ENCODE measurements at regions not wholly inside any gene's neighbourhood (a gene's known extent, or its start where the extent isn't known, plus 50 kb on each side); places are given as distances from the start of the nearest gene placed in this dataset.

DNA sequence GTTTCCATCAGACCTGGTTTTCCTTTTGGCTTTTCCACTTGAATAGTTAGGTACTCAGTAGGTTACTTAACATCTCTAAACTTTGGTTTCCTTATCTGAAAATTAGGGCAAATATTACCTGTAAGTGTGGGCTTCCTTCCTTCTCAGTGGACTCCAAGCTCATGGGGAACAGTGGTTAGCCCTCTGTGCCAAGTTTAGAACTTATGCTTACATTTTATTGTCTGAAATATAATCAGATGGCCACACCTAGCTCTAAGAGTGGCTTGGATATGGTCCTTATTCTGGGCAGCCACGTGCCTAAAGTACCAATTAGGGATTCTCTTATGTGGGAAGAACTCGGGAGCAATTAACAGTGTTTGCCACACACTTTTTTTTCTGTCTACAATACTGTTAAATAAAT, 133.9 kb downstream of the UCHL1 start:
- no peak for ATAC-seq

- no peak for ATAC-seq
Measured at GRCh38 chr4:41391271-41391670, 134.5 kb downstream of the UCHL1 start.

- ATAC-seq, result no peak
Measured at GRCh38 chr4:41394481-41394894, 137.8 kb downstream of the UCHL1 start.

DNA sequence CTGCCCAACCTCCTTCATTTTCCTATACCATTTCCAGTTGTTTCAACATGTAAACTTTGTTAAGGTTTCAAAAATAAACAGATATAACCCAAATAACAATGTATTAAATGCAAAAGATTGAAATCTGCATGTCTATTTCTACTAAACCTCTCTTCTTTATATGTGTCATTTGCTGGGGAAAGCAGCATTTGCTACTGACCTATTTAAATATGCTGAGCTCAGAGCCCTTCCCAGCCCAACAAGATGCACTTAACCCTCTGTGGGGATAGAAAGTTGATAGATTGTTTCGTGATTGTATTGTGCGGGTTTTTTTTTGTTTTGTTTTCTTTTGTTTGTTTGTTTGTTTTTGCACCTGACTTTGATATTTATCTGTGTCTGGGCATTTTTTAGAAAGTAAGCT, 139.5 kb downstream of the UCHL1 start:
- no peak for ATAC-seq

DNA sequence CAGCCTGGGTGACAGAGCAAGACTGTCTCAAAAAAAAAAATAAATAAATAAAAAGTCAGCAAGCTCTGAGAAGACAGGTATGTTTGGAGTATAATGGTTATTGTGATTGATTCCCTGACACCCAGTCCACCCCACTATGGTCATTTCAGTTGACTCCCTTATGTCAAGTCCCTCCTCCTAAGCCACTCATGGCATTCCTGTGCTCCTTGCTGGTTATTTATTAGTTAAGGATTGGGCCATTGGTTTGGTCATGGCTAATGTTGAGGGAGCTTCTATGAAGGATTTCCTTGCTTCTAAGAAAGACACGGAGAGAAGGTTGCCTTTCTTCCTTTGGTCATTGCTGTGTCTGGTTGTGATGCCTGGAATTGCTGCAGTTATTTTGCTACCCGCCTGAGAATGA, 140.1 kb downstream of the UCHL1 start:
- no peak for ATAC-seq

GRCh38 chr4:41399231-41399630, 138.7 kb upstream of the LIMCH1 start:
- ATAC-seq, result no peak

DNA sequence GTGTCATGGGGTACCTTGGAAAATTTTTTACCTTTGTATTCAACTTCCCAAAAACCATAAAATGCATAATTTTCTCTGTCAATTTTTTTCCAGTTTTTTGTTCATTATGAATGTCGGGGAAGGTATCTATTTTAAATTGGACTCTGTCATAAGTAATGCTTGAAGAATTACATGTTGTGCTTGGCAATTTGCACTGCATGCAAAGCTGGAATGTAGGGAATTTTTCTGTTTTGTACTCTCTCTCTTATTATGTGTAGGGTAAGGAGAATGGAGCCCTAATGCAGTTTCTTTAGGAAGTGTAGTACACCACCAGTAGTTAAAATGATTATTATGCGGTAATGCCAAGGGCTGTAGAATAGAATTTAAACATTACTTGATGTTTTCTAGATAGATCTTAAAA, 137.7 kb upstream of the LIMCH1 start:
- no peak for ATAC-seq

DNA sequence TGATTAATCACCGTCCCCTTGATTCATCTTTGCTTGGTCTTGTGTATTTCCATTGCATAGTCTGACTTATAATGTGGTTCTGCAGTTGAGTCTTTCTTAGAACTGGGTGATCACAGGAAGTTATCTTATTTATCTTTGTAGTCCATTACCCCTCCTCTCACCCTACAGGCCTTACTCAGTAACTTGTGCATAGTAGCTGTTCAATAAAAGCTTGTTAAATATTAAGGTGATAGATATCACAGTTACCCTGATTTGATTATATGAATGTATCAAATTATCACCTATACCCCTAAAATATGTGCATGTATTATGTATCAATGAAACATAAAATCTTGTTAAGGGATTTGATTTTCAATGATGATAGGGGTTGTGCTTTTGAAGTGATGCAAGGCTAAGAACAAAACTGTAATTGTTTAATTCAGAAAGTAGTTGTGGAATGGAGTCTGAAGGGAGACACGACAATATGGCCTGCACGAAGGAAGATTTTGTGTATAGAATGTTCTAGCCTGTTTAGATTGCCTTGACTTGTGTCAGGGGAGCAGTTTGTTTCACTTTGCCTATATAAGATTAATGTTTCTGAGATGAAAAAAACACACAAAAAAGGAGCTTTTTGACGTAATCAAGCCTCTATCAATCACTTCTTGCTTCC, 132.4 kb upstream of the LIMCH1 start:
- ATAC-seq, result no peak

GRCh38 chr4:41406113-41406516, 131.8 kb upstream of the LIMCH1 start:
- ATAC-seq, result no peak

GRCh38 chr4:41408150-41408549, 129.8 kb upstream of the LIMCH1 start:
- ATAC-seq, result no peak

DNA sequence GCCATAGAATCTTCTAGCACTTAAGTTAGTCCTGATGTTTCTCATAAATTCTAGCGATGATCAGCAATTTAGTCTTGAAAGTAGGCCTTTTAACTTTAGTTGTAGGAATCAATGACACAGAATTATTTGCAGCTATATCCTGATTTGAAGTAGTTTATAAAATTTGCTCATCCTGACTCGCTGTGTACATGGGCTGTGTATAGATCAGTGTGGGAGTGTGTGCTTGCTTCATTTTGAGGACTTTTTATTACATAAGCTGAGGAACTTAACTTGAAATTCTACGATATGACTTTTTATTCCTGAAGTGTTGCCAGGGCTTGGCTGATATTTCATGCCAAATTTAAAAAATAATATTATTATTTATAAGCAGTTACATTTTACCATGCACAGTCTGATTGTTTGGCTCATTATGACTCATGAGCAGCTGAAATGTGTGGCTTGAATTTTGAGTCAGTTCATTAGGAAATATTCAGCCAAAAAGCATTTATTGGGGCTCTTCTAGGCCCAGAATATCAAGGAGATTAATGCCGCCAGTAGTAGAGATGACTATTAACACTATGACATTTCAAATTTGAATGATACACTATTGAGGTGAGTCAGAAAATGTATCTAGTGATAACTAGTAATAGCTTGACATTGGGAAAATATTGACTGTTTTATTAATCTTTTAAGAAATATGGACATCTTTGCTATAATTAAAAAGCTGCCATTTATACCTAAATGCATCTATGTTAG, 128.9 kb upstream of the LIMCH1 start:
- ATAC-seq, result no peak

DNA sequence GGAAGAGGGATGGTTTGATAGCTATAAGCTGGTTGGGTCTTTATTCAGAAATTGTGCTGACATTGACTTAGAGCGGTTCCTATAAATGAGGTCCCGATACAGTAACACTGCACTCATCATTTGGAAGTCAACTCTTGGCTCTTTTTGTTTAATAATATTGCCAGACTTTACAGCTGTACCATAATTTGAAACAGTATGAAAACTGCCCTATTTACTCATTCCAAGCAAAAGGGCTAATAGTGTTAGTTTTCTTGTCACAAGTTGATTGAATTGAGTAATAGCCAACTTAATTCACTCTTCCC, 128.4 kb upstream of the LIMCH1 start:
- no peak for ATAC-seq

DNA sequence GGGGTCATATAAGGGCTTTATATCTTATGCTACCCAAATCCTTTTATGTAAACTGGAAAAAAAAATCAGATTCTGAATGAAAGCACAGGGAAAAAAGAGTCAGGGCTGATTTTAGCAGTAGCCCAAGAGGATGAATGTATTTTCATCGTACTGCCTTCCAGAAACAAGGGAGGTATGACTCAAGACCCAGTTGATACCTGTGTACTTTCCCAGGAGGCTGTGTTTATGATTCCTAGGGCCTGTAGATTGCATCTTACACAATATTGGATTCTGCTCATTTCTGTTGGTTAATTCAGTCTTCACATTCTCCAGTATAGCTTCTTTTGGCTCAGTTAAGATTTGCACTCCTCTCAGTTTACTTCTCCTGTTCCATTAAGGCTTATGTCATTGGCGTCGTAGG, 127.9 kb upstream of the LIMCH1 start:
- ATAC-seq, result no peak

DNA sequence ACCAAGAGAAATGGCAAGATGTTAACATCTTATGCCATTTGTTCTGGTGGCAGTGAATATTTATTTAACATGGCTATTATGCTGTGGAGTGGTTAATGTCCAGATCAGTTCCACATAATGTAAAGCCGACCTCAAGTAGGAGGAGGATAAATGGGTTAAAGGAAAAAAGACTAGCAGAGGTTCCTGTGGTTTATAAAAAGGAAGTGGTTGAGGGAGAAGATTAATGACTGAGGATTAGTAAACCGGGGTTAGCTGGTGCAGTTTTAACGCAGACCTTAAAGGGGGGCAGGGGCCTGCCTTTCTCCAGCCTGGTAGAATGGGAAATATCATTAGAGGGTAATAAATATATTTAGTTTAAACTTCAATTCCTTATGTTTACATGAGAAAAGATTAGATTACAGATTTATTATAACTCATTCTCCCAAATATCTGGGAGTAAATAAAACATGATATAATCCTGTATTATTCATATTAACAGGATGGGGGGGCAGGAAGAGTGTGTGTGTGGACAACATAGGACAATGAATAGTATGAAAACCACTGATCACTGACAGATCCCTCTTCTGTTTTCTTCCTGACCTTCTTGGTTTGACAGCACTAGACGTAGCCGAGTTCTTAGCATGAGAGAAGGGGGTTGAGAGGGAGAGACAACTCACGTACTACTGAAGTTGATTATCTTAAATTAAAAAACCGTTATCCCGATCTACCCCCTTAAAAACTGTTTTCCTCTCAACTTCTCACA, 124.1 kb upstream of the LIMCH1 start:
- ATAC-seq, result no peak

- no peak for ATAC-seq
Measured at GRCh38 chr4:41414412-41414779, 123.6 kb upstream of the LIMCH1 start.

- no peak for ATAC-seq
Measured at GRCh38 chr4:41418444-41418843, 119.5 kb upstream of the LIMCH1 start.

DNA sequence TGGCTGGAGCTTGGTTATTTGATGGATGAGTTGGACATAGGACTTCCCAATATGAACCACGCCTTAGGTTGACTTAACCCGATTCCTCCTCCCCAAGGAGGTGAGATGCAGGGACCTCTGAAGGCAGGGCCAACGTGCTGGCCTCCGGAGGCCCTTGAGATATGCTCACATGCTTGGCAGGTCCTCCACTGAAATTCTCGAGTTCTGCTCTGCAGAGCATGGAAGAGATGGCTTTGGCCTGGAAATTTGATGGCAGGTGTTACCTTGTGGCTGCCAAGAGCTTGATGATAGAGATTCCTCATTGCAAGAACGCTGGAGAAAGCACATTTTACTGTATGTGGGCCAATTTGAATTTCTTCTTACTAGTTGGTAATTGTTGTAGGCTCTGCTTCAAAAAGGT, 117.4 kb upstream of the LIMCH1 start:
- ATAC-seq, result no peak

- ATAC-seq, result no peak
Measured at GRCh38 chr4:41423117-41423516, 114.8 kb upstream of the LIMCH1 start.

- no peak for ATAC-seq
Measured at GRCh38 chr4:41424522-41424921, 113.4 kb upstream of the LIMCH1 start.

GRCh38 chr4:41425650-41426049, 112.3 kb upstream of the LIMCH1 start:
- ATAC-seq, result no peak

GRCh38 chr4:41426539-41426938, 111.4 kb upstream of the LIMCH1 start:
- ATAC-seq, result no peak

GRCh38 chr4:41427306-41427882, 110.6 kb upstream of the LIMCH1 start:
- no peak for ATAC-seq

DNA sequence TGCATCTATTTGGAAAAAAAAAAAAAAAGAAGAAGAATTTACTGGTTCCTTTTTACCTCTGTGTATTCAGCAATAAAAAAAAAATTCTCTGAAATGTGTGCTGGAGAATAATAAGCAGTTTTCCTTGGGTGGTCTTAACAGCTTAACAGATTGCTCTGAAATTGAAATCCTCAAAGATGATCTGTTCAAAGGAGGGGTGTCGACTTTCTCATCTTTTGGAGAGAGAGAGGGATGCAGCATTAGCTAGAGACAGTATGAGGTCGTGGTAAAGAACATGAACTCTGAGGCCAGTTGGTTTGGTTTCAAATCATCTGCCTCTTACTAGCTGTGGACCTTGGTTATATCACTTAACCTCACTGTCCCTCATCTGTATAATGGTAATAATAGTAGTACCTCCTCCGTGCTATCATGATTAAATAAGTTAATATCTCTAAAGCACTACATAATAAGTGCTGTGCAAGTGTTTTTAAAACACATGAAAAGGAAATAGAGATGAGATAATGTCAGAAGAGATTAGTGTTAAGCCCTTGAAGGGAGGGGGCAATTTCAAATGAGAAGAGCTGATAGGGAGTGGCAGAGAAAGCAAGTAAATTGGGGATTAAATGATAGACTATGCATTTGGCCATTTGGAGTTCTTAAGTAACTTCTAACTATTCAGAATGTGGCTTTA, 109.9 kb upstream of the LIMCH1 start:
- ATAC-seq, result no peak
